ENCODE measurements at regions not wholly inside any gene's neighbourhood (a gene's known extent, or its start where the extent isn't known, plus 50 kb on each side); places are given as distances from the start of the nearest gene placed in this dataset.

DNA sequence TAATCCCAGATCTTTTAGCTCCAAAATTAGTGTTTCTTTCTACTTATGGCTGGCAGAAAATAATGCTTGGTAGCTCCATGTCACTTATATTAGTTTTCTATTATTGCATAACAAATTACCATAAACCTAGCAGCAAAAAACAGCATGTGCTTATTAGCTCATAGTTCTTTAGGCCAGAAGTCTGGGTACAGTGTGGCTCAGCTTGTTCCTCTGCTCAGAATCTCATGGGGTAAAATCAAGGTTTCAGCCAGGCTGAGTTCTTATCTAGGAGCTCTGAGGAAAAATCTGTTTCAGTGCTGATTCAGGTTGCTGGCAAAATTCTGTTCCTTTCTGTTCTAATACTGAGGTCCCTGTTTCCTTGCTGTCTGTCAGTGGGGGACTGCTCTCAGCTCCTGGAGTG, 101.1 kb downstream of the CT47B1 start:
- DNase-seq = no peak
- POLR2A ChIA-PET = no interaction called here
- H3K27me3 ChIP-seq (replicated peaks; ENCODE audit: control insufficient read depth, insufficient read depth, low read length) = no peaks in the 10 kb centered on the region
- BruUV-seq (replicated peaks) = no TSS peak
- Mint-ChIP-seq H3K36me3 (ENCODE audit: insufficient read depth, unreplicated experiment) (no peaks in the 10 kb centered on the region), H3K9me3 (ENCODE audit: unreplicated experiment) (no peaks in the 10 kb centered on the region), H3K4me1 (ENCODE audit: low read depth, unreplicated experiment) (no peaks in the 10 kb centered on the region), H3K4me3 (ENCODE audit: unreplicated experiment) (no peak overlapping the region), H3K27ac (ENCODE audit: unreplicated experiment) (no peak overlapping the region), H3K27me3 (ENCODE audit: insufficient read depth, unreplicated experiment) (no peaks in the 10 kb centered on the region)
- CTCF ChIA-PET = interaction anchor here (0.7 kb wide), 1 partner anchor 436 kb away, joined by 5 read pairs; no protein-coding TSS in a partner anchor
- TF ChIP-seq, protein P1, sequence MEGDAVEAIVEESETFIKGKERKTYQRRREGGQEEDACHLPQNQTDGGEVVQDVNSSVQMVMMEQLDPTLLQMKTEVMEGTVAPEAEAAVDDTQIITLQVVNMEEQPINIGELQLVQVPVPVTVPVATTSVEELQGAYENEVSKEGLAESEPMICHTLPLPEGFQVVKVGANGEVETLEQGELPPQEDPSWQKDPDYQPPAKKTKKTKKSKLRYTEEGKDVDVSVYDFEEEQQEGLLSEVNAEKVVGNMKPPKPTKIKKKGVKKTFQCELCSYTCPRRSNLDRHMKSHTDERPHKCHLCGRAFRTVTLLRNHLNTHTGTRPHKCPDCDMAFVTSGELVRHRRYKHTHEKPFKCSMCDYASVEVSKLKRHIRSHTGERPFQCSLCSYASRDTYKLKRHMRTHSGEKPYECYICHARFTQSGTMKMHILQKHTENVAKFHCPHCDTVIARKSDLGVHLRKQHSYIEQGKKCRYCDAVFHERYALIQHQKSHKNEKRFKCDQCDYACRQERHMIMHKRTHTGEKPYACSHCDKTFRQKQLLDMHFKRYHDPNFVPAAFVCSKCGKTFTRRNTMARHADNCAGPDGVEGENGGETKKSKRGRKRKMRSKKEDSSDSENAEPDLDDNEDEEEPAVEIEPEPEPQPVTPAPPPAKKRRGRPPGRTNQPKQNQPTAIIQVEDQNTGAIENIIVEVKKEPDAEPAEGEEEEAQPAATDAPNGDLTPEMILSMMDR (IDR thresholded peaks at IDR 0.05; ENCODE audit: insufficient read depth in 1 of 2, low read depth in 1 of 2, low read length in 1 of 2, severe bottlenecking in 1 of 2, unreplicated experiment in 1 of 2) = no peak
- intact Hi-C loops (cut with micrococcal nuclease; ENCODE audit: unreplicated experiment) = loop anchor here (5.0 kb wide), 1 partner anchor 262 kb away; no protein-coding TSS in a partner anchor
- H3K4me1 ChIP-seq = no peaks in the 10 kb centered on the region
- no peaks in the 10 kb centered on the region for H3K36me3 ChIP-seq (ENCODE audit: control insufficient read depth, insufficient read depth, low read length)
- H3K4me3 ChIP-seq (ENCODE audit: low read depth, low read length) = no peak overlapping the region
- no peaks in the 10 kb centered on the region for H3K9me3 ChIP-seq

DNA sequence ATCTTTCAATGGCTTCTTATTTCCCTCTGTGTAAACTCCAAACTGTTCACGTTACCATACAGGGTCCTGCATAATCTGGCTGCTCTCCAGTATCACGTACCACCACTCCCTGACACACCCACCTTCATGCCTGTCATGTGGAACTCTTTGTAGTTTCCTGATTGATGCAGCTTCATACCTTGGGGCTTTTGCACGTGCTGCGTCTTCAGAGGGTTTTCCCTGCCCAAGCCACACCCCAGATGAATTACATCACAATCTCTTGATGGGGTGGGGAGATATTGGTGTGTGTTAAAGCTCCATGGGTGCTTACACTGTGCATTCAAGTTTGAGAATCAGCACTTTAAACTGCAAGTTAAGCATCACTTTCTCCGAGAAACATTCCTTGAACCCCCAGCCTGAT, 101.9 kb downstream of the CT47B1 start:
- Mint-ChIP-seq H3K4me3 (ENCODE audit: unreplicated experiment) (no peak overlapping the region), H3K9me3 (ENCODE audit: unreplicated experiment) (no peaks in the 10 kb centered on the region), H3K4me1 (ENCODE audit: low read depth, unreplicated experiment) (no peaks in the 10 kb centered on the region), H3K27me3 (ENCODE audit: insufficient read depth, unreplicated experiment) (no peaks in the 10 kb centered on the region), H3K27ac (ENCODE audit: unreplicated experiment) (no peak overlapping the region), H3K36me3 (ENCODE audit: insufficient read depth, unreplicated experiment) (no peaks in the 10 kb centered on the region)
- BruUV-seq (replicated peaks) = no TSS peak
- TF ChIP-seq, protein P1 (IDR thresholded peaks at IDR 0.05; ENCODE audit: insufficient read depth in 1 of 2, low read depth in 1 of 2, low read length in 1 of 2, severe bottlenecking in 1 of 2, unreplicated experiment in 1 of 2) = no peak
- CTCF ChIA-PET = no interaction called here
- intact Hi-C loops (cut with micrococcal nuclease; ENCODE audit: unreplicated experiment) = loop anchor here (5.0 kb wide), 1 partner anchor 262 kb away; no protein-coding TSS in a partner anchor
- no peaks in the 10 kb centered on the region for H3K27me3 ChIP-seq (replicated peaks; ENCODE audit: control insufficient read depth, insufficient read depth, low read length)
- no peak overlapping the region for H3K4me3 ChIP-seq (ENCODE audit: low read depth, low read length)
- no peak for DNase-seq
- no peaks in the 10 kb centered on the region for H3K9me3 ChIP-seq
- POLR2A ChIA-PET = no interaction called here
- H3K4me1 ChIP-seq = no peaks in the 10 kb centered on the region
- no peaks in the 10 kb centered on the region for H3K36me3 ChIP-seq (ENCODE audit: control insufficient read depth, insufficient read depth, low read length)

DNA sequence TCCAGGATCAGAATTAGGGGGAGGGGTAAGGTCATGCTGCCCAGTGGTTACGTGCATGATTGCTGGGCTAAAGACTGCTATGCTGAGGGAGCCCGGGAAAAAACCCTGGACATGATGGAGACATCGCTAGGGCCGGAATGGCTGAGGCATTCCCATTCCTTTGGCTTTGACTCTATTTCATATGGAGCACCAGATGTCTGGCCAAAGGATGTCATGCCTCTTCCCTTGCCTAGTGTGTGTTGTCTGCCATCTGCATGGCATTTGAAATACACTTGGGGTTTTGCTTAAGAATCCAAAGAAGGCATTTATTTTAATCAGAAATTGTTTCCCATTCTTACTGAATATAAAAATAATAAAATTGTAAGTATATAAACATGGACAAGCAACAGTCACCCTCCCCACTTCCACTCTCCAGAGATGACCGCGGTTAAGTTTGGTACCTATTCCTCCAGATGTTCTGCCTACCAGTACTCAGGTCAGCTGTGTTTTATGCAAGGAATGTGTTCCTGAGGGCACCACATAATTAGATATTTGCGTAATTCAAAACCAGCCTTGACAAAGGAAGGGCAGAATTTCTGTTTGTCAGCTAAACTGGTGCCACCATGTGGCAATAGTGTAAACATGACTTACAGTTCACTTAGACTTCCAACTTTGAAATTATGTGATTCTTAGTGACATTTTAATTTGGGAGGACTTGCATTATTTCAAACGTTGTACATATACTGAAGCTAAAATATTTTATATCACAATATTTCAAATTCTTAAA, 105.9 kb downstream of the CT47B1 start:
- Histone ChIP-seq H3K27me3 (replicated peaks; ENCODE audit: control insufficient read depth, insufficient read depth, low read length) (no peaks in the 10 kb centered on the region), H3K4me3 (ENCODE audit: low read depth, low read length) (no peak overlapping the region), H3K9me3 (no peaks in the 10 kb centered on the region), H3K36me3 (ENCODE audit: control insufficient read depth, insufficient read depth, low read length) (no peaks in the 10 kb centered on the region), H3K4me1 (no peaks in the 10 kb centered on the region)
- no peak for DNase-seq
- no peak overlapping the region for H3K27ac Mint-ChIP-seq (ENCODE audit: unreplicated experiment)
- TF ChIP-seq, protein P1 (IDR thresholded peaks at IDR 0.05; ENCODE audit: insufficient read depth in 1 of 2, low read depth in 1 of 2, low read length in 1 of 2, severe bottlenecking in 1 of 2, unreplicated experiment in 1 of 2) = no peak
- no peak overlapping the region for H3K4me3 Mint-ChIP-seq (ENCODE audit: unreplicated experiment)
- no peaks in the 10 kb centered on the region for H3K4me1 Mint-ChIP-seq (ENCODE audit: low read depth, unreplicated experiment)
- no TSS peak for BruUV-seq (replicated peaks)
- CTCF ChIA-PET = no interaction called here
- POLR2A ChIA-PET = no interaction called here
- intact Hi-C loops (cut with micrococcal nuclease; ENCODE audit: unreplicated experiment) = loop anchor here (1.0 to 5.0 kb wide), 2 partner anchors 257 to 271 kb away; no protein-coding TSS in a partner anchor
- no peaks in the 10 kb centered on the region for H3K9me3 Mint-ChIP-seq (ENCODE audit: unreplicated experiment)
- no peaks in the 10 kb centered on the region for H3K36me3 Mint-ChIP-seq (ENCODE audit: insufficient read depth, unreplicated experiment)
- H3K27me3 Mint-ChIP-seq (ENCODE audit: insufficient read depth, unreplicated experiment) = no peaks in the 10 kb centered on the region

Data from Caco-2 (cell line).